GM04504 (cell line): ENCODE measurements at regions not wholly inside any gene's neighbourhood (a gene's known extent, or its start where the extent isn't known, plus 50 kb on each side); places are given as distances from the start of the nearest gene placed in this dataset.
"Not testable (repeated sequence)": the region's sequence is repeated elsewhere in the genome, so short reads cannot be mapped to it uniquely, and the experiment has no call there.

Source experiments
- DNase-seq: peaks from one replicate; pipeline ENCODE4 v3.0.0-alpha.2; 2012; ENCODE audit warnings: low read depth

- DNase-seq, result no peak
Observed at GRCh38 chr9:17083258-17083657, 51.6 kb upstream of the CNTLN start.

- DNase-seq, result no peak
Observed at GRCh38 chr9:17082343-17083064, 52.3 kb upstream of the CNTLN start.

- no peak for DNase-seq
Observed at GRCh38 chr9:17081814-17082213, 53.0 kb upstream of the CNTLN start.

GRCh38 chr9:17081351-17081750 is 53.5 kb upstream of the CNTLN start:
- no peak for DNase-seq

GRCh38 chr9:17075758-17076485 is 58.9 kb upstream of the CNTLN start:
- DNase-seq, result no peak

GRCh38 chr9:17075146-17075757 is 59.6 kb upstream of the CNTLN start:
- DNase-seq, result no peak

- not testable (repeated sequence) for DNase-seq
Observed at GRCh38 chr9:17072563-17072962, 62.3 kb upstream of the CNTLN start.

- DNase-seq, result no peak
Observed at GRCh38 chr9:17068671-17069070, 66.2 kb upstream of the CNTLN start.

- DNase-seq, result no peak
Observed at GRCh38 chr9:17065062-17065461, 69.8 kb upstream of the CNTLN start.

GRCh38 chr9:17064558-17064957 is 70.3 kb upstream of the CNTLN start:
- no peak for DNase-seq

- peak; percentile 18 for DNase-seq
Observed at GRCh38 chr9:17063535-17064135, 71.2 kb upstream of the CNTLN start.

- no peak for DNase-seq
Observed at GRCh38 chr9:17062497-17062896, 72.3 kb upstream of the CNTLN start.

- no peak for DNase-seq
Observed at GRCh38 chr9:17060450-17060849, 74.4 kb upstream of the CNTLN start.

- DNase-seq, result no peak
Observed at GRCh38 chr9:17059465-17059864, 75.4 kb upstream of the CNTLN start.

- no peak for DNase-seq
Observed at GRCh38 chr9:17057729-17058128, 77.1 kb upstream of the CNTLN start.

- no peak for DNase-seq
Observed at GRCh38 chr9:17052626-17053025, 82.2 kb upstream of the CNTLN start.

- no peak for DNase-seq
Observed at GRCh38 chr9:17045381-17045940, 89.4 kb upstream of the CNTLN start.

GRCh38 chr9:17031546-17031945 is 103.3 kb upstream of the CNTLN start:
- DNase-seq, result no peak

- DNase-seq, result no peak
Observed at GRCh38 chr9:17025281-17025680, 109.6 kb upstream of the CNTLN start.

GRCh38 chr9:17024129-17024528 is 110.7 kb upstream of the CNTLN start:
- no peak for DNase-seq

- no peak for DNase-seq
Observed at GRCh38 chr9:17021387-17021970, 113.4 kb upstream of the CNTLN start.

GRCh38 chr9:17019398-17019797 is 115.4 kb upstream of the CNTLN start:
- no peak for DNase-seq
